Endothelial cell of umbilical vein (primary cell): ENCODE measurements at regions not wholly inside any gene's neighbourhood (a gene's known extent, or its start where the extent isn't known, plus 50 kb on each side); places are given as distances from the start of the nearest gene placed in this dataset.

Experiments
- BruUV-seq: library from RNA; stranded (reverse); fragments of 400-500 nt; replicated peaks from 2 replicates; lab custom pipeline; 2021; lab: Mats Ljungman, UMichigan
- CTCF ChIA-PET: fragments of 300-600, 350-600 bp; sonication (Branson Sonifier 250); formaldehyde crosslinking; loops from one replicate; lab custom pipeline; 2021; ENCODE audit warnings: antibody characterized with exemption, inconsistent platforms; lab: Charles Lee
- POLR2A ChIA-PET: fragments of 300-600, 350-600 bp; sonication (Branson Sonifier 250); formaldehyde crosslinking; loops from one replicate; lab custom pipeline; 2021; ENCODE audit warnings: antibody characterized with exemption, inconsistent platforms; lab: Charles Lee
- DNase-seq: peaks from one replicate; pipeline ENCODE4 v3.0.0-alpha.2; 2011; ENCODE audit warnings: low read depth, low spot score
- FAIRE-seq: peaks from 2 replicates; lab custom pipeline; 2011; peaks lifted over from hg19 to GRCh38; lab: Jason Lieb, UNC
- H2AFZ ChIP-seq: 2 replicates; pipeline ENCODE4 v1.6.0; 2012; ENCODE audit warnings: low read depth, low read length, control low read depth, inconsistent platforms
- H3K27ac ChIP-seq: 2 replicates; pipeline ENCODE4 v1.5.1; 2011; ENCODE audit warnings: low read depth, mild to moderate bottlenecking, control low read depth, low read length, moderate library complexity; ENCODE audit not compliant: insufficient read depth
- H3K27me3 ChIP-seq, 2 experiments: 2 replicates each; pipeline versions ENCODE4 v1.6.0 to v1.6.1; 2011; ENCODE audit warnings: low read length in 2 of 2, mixed read lengths in 1 of 2; ENCODE audit not compliant: control insufficient read depth in 2 of 2, insufficient read depth in 2 of 2
- H3K36me3 ChIP-seq, 2 experiments: 2 replicates in 1 of 2; 3 replicates in 1 of 2; pipeline ENCODE4 v1.5.1; 2011; ENCODE audit warnings: low read length in 2 of 2, mild to moderate bottlenecking in 1 of 2, moderate library complexity in 1 of 2; ENCODE audit not compliant: control insufficient read depth in 2 of 2, insufficient read depth in 2 of 2; ENCODE audit errors: extremely low read depth in 1 of 2
- H3K4me1 ChIP-seq: 3 replicates; pipeline ENCODE4 v1.5.1; 2011; ENCODE audit warnings: mild to moderate bottlenecking, low read length; ENCODE audit not compliant: control insufficient read depth, insufficient read depth; ENCODE audit errors: extremely low read depth
- H3K4me2 ChIP-seq: 2 replicates; pipeline ENCODE4 v1.6.1; 2011; ENCODE audit warnings: low read length, control low read depth, mixed read lengths; ENCODE audit not compliant: insufficient read depth
- H3K4me3 ChIP-seq, 3 experiments: fragments of 200-600 bp in 1 of 3; sonication (generic), shearing (Covaris generic) in 1 of 3; replicated peaks in 1 of 3; 2 replicates each; pipeline ENCODE4 v1.5.1; 2011 to 2016; ENCODE audit warnings: control low read depth in 3 of 3, low read length in 3 of 3, mild to moderate bottlenecking in 2 of 3, inconsistent platforms in 1 of 3, low read depth in 1 of 3, moderate library complexity in 1 of 3; ENCODE audit not compliant: insufficient read depth in 1 of 3
- H3K79me2 ChIP-seq: 2 replicates; pipeline ENCODE4 v1.6.0; 2012; ENCODE audit warnings: low read length, inconsistent platforms; ENCODE audit not compliant: control insufficient read depth, insufficient read depth
- H3K9ac ChIP-seq: replicated peaks from 2 replicates; pipeline ENCODE3; 2011; ENCODE audit warnings: low read length, control low read depth; ENCODE audit not compliant: insufficient read depth; ENCODE audit errors: extremely low read depth
- H3K9me1 ChIP-seq: replicated peaks from 3 replicates; pipeline ENCODE4 v1.6.0; 2011; ENCODE audit warnings: mild to moderate bottlenecking, low read length; ENCODE audit not compliant: control insufficient read depth, insufficient read depth; ENCODE audit errors: extremely low read depth
- H3K9me3 ChIP-seq: replicated peaks from 2 replicates; pipeline ENCODE4 v1.5.1; 2012; ENCODE audit warnings: low read length, inconsistent platforms; ENCODE audit not compliant: control insufficient read depth, insufficient read depth
- H4K20me1 ChIP-seq: replicated peaks from 2 replicates; pipeline ENCODE3; 2011; ENCODE audit warnings: mild to moderate bottlenecking, low read length; ENCODE audit not compliant: control insufficient read depth, insufficient read depth; ENCODE audit errors: extremely low read depth
- EZH2 ChIP-seq: IDR thresholded peaks from 2 replicates; pipeline ENCODE4 v1.6.1; 2012; ENCODE audit warnings: borderline replicate concordance, low read depth, mild to moderate bottlenecking, moderate library complexity, low read length, inconsistent platforms; ENCODE audit not compliant: severe bottlenecking
- FOS ChIP-seq: IDR thresholded peaks from 2 replicates; pipeline ENCODE4 v1.6.1; 2011; ENCODE audit warnings: mild to moderate bottlenecking, low read length, moderate library complexity, borderline replicate concordance; ENCODE audit not compliant: insufficient read depth
- GATA2 ChIP-seq: IDR thresholded peaks from 2 replicates; pipeline ENCODE4 v1.7.0; 2011; ENCODE audit warnings: low read depth, mild to moderate bottlenecking, moderate library complexity, mixed read lengths, low read length; ENCODE audit not compliant: insufficient read length, insufficient read depth
- JUN ChIP-seq: IDR thresholded peaks from 2 replicates; pipeline ENCODE4 v1.6.1; 2011; ENCODE audit warnings: borderline replicate concordance, low read depth; ENCODE audit not compliant: insufficient read length, insufficient read depth
- MYC ChIP-seq: IDR thresholded peaks from one replicate; pipeline ENCODE4 v1.6.1; 2011; ENCODE audit warnings: mild to moderate bottlenecking, low read depth, low read length
- POLR2A ChIP-seq: IDR thresholded peaks from 2 replicates; pipeline ENCODE4 v1.6.1; 2012; ENCODE audit warnings: low read depth, mild to moderate bottlenecking, control low read depth, low read length
- POLR2AphosphoS5 ChIP-seq: IDR thresholded peaks from 2 replicates; pipeline ENCODE4 v1.6.1; 2012; ENCODE audit warnings: low read depth, mild to moderate bottlenecking, control low read depth, low read length, moderate library complexity; ENCODE audit not compliant: insufficient read depth
- dilution Hi-C: fragments of 300-500 bp; cut with MboI; formaldehyde crosslinking; loops from one replicate; pipeline ENCODE4 v1.15.0; 2019; ENCODE audit warnings: low sequenced_read_pairs; ENCODE audit not compliant: extremely low pct_ligation_motif_present
- intact Hi-C: fragments of 100-400 bp; cut with micrococcal nuclease; formaldehyde crosslinking; loops from one replicate; pipeline ENCODE4 v1.10.0; 2022
- TF ChIP-seq, protein P1 (sequence below), 2 donors: IDR thresholded peaks; 1 replicate in 1 of 2; 2 replicates in 1 of 2; pipeline ENCODE4 v1.5.1; 2011; ENCODE audit warnings: low read length in 2 of 2, mild to moderate bottlenecking in 2 of 2, moderate library complexity in 2 of 2, control low read depth in 1 of 2, inconsistent platforms in 1 of 2, low read depth in 1 of 2; ENCODE audit not compliant: insufficient read depth in 1 of 2; ENCODE audit errors: extremely low read depth in 1 of 2
- TF ChIP-seq, protein P2 (sequence below): IDR thresholded peaks from 2 replicates; pipeline ENCODE4 v1.6.1; 2011; ENCODE audit not compliant: insufficient read depth, insufficient read length

DNA sequence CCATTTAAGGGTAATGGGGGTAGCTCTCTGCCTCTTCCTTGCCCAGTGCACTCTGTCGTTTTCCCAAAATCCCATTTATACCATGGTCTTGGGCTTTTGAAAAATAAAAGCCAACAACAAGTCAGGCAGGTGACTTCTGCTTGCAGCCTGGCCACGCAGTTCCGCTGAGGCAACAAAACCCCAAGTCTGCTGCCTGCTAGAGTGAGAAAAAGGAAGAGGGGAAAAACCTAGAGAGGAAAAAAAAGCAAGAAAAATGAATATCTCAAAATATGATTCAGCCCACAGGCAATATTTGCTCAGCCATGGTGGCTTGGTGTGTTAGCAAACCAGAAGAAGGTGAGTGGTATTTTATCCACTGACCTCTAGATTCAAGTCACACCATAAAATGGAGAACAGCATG lies 148.2 kb upstream of the FSTL4 start:
- intact Hi-C loops (no loop called here), dilution Hi-C loops (no loop called here)
- Histone ChIP-seq H3K27me3 (peaks cover 6 to 10% of the 10 kb centered on the region in 2 experiments), H3K4me2 (no peak overlapping the region), H3K9me3 (no peaks in the 10 kb centered on the region), H3K27ac (no peak overlapping the region), H3K9me1 (no peaks in the 10 kb centered on the region), H3K79me2 (no peaks in the 10 kb centered on the region), H2AFZ (no peak overlapping the region), H3K4me3 (no peak overlapping the region), H3K36me3 (no peaks in the 10 kb centered on the region), H3K4me1 (no peaks in the 10 kb centered on the region), H3K9ac (no peak overlapping the region), H4K20me1 (no peaks in the 10 kb centered on the region)
- ChIA-PET CTCF (no interaction called here), POLR2A (no interaction called here)
- TF ChIP-seq POLR2AphosphoS5 (no peak), GATA2 (no peak), EZH2 (no peak), MYC (no peak), POLR2A (no peak), JUN (no peak), FOS (no peak)
- TF ChIP-seq, protein P1, sequence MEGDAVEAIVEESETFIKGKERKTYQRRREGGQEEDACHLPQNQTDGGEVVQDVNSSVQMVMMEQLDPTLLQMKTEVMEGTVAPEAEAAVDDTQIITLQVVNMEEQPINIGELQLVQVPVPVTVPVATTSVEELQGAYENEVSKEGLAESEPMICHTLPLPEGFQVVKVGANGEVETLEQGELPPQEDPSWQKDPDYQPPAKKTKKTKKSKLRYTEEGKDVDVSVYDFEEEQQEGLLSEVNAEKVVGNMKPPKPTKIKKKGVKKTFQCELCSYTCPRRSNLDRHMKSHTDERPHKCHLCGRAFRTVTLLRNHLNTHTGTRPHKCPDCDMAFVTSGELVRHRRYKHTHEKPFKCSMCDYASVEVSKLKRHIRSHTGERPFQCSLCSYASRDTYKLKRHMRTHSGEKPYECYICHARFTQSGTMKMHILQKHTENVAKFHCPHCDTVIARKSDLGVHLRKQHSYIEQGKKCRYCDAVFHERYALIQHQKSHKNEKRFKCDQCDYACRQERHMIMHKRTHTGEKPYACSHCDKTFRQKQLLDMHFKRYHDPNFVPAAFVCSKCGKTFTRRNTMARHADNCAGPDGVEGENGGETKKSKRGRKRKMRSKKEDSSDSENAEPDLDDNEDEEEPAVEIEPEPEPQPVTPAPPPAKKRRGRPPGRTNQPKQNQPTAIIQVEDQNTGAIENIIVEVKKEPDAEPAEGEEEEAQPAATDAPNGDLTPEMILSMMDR (IDR thresholded peaks at IDR 0.05; ENCODE audit: extremely low read depth in 1 of 2, insufficient read depth in 1 of 2, low read depth in 1 of 2, low read length in 2 of 2) = no peak
- TF ChIP-seq, protein P2, sequence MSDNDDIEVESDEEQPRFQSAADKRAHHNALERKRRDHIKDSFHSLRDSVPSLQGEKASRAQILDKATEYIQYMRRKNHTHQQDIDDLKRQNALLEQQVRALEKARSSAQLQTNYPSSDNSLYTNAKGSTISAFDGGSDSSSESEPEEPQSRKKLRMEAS = no peak
- FAIRE-seq (no peak), DNase-seq (no peak)
- BruUV-seq = no TSS peak
